Memory B cell (primary cell): ENCODE measurements at regions not wholly inside any gene's neighbourhood (a gene's known extent, or its start where the extent isn't known, plus 50 kb on each side); places are given as distances from the start of the nearest gene placed in this dataset.

Source experiments
- ATAC-seq: fragments of 150-1000 bp; cut with Tn5 transposase; 2 replicates; pipeline ENCODE4 v1.10.0; 2021; ENCODE audit warnings: low read depth, mild to moderate bottlenecking, moderate library complexity
- DNase-seq, 2 donors: peaks; one replicate each; pipeline ENCODE4 v3.0.0; 2022; ENCODE audit warnings: low spot score in 2 of 2
- H3K27ac Mint-ChIP-seq: one replicate; pipeline ENCODE4 v1.8.0; 2022; ENCODE audit warnings: mild to moderate bottlenecking, moderate library complexity, mixed read lengths
- H3K27me3 Mint-ChIP-seq: one replicate; pipeline ENCODE4 v1.8.0; 2022; ENCODE audit warnings: mixed read lengths
- H3K36me3 Mint-ChIP-seq: one replicate; pipeline ENCODE4 v1.8.0; 2022; ENCODE audit warnings: mild to moderate bottlenecking, mixed read lengths
- H3K4me1 Mint-ChIP-seq: one replicate; pipeline ENCODE4 v1.8.0; 2022; ENCODE audit warnings: mixed read lengths
- H3K4me3 Mint-ChIP-seq: one replicate; pipeline ENCODE4 v1.8.0; 2022; ENCODE audit warnings: mild to moderate bottlenecking, moderate library complexity, mixed read lengths
- H3K9me3 Mint-ChIP-seq: one replicate; pipeline ENCODE4 v1.8.0; 2022; ENCODE audit warnings: mixed read lengths

DNA sequence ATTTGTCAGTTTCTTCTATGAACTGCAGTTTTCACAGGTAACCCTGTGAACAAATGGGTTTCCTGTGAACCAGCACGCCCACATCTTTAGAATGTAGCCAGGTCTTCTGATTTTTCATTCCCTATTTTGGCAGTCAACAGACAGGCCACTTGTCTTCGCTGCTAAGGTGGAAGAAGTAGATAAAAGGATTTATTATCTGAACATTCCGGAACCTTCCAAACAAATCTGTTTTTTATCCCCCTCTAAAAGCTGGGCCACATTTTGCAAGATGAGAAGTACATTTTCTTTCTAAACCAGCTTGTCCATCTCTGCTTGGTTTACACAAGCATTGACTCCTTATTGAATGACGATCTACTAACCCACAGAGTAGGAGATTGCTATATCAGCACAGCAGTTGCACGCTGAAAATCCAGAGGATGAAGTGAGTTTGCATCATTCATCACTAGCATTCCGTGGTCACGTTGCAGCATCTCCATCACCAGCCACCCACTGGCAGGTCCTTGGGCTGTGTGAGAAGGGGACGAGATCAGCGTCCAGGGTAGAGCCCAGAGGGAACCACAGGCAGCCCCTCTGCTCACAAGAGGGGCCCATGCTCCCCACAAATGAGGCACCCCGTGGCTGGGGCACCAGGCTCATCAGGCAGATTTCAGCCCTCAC, 83.5 kb downstream of the TOMM20 start:
- no peaks in the 10 kb centered on the region for H3K27me3 Mint-ChIP-seq
- DNase-seq (no peak), ATAC-seq (no peak)
- peaks cover 15% of the 10 kb centered on the region for H3K4me1 Mint-ChIP-seq
- no peaks in the 10 kb centered on the region for H3K36me3 Mint-ChIP-seq
- no peaks in the 10 kb centered on the region for H3K9me3 Mint-ChIP-seq
- H3K4me3 Mint-ChIP-seq: no peak overlapping the region
- peak overlapping the region; percentile 63 for H3K27ac Mint-ChIP-seq

DNA sequence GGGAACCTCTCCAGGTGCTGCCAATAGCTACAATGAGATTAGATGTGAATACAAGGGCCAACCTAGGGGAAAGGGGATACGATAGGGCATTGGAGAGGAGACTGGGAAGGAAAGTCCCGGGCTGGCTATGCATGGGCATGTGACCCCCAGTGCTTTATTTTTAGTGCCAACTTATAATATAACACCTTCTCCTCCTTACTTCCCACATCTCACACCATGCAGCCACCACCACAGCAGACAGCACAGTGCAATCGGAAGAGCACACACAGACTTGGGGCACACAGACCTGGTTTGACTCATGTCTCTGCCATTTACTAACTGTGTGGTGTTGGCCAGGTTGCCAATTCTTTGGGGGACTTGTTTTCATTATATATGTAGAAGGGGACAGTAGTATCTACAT, 85.4 kb downstream of the TOMM20 start:
- Mint-ChIP-seq H3K4me3 (no peak overlapping the region), H3K27ac (no peak overlapping the region)
- no peak for DNase-seq

DNA sequence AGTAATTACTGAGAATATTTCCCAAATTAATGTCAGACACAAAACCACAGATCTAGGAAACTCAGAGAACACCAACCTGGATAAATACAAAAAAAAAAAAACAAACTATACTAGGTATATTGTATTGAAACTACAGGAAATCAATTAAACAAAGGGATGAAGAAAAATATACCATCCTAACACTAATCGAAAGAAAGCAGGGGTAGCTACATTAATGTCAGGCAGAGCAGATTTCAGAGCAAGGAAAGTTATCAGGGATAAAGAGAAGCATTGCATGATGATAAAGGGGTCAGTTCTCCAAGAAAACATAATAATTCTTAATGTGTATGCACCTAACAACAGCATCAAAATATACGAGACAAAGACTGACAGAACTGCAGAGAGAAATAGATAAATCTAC, 89.9 kb downstream of the TOMM20 start:
- no peak overlapping the region for H3K4me3 Mint-ChIP-seq
- no peak overlapping the region for H3K27ac Mint-ChIP-seq
- no peak for ATAC-seq

More for the DNA sequence above, 85.4 kb downstream of the TOMM20 start:
- Mint-ChIP-seq H3K27me3 (no peaks in the 10 kb centered on the region), H3K9me3 (peaks cover 6% of the 10 kb centered on the region), H3K4me1 (peaks cover 8% of the 10 kb centered on the region), H3K36me3 (peaks cover 7% of the 10 kb centered on the region)
- ATAC-seq: no peak

DNA sequence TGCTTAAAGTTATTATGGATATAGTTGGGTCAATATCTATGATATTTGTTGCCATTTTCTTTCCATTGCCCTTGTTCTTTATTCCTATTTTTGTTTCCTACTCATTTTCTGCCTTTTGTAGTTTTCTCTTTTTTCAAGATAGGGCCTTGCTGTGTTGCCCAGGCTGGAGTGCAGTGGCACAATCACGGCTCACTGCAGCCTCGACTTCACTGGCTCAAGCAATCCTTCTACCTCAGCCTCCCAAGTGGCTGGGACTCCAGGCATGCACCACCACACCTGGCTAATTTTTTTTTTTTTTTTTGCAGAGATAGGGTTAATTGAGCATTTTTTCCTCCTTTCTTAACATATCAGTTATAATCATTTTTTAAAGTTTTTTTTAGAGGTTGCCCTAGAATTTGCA, 92.7 kb downstream of the TOMM20 start:
- H3K4me1 Mint-ChIP-seq: peaks cover 11% of the 10 kb centered on the region
- peaks cover 9% of the 10 kb centered on the region for H3K36me3 Mint-ChIP-seq
- ATAC-seq: no peak
- H3K9me3 Mint-ChIP-seq: peaks cover 10% of the 10 kb centered on the region
- no peak overlapping the region for H3K27ac Mint-ChIP-seq
- no peaks in the 10 kb centered on the region for H3K27me3 Mint-ChIP-seq
- no peak for DNase-seq
- H3K4me3 Mint-ChIP-seq: no peak overlapping the region

More for the DNA sequence above, 89.9 kb downstream of the TOMM20 start:
- peaks cover 11% of the 10 kb centered on the region for H3K4me1 Mint-ChIP-seq
- peaks cover 9% of the 10 kb centered on the region for H3K36me3 Mint-ChIP-seq
- H3K9me3 Mint-ChIP-seq: peaks cover 10% of the 10 kb centered on the region
- H3K27me3 Mint-ChIP-seq: no peaks in the 10 kb centered on the region
- DNase-seq: no peak

DNA sequence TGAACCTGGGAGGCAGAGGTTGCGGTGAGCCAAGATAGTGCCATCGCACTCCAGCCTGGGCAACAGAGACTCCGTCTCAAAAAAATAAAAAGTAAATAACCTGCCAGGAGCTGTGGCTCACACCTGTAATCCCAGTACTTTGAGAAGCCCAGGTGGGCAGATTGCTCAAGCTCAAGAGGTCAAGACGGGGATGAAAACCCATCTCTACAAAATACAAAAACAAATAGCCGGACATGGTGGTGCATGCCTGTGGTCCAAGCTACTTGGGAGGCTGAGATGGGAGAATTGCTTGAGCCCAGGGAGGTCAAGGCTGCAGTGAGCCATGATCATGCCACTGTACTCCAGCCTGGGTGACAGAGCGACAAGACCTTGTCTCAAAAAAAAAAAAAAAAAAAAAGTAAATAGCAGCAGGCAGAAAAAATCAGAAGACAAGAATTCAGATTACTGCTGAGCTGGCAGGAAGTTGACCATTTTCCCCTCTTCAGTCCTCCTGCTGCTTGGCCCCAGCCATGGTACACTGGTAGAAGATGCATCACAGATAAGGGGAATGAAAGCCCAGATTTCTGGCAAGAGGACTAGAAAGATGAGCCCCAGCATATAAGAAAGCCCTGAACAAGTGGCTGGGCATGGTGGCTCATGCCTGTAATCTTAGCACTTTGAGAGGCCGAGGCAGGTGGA, 97.6 kb downstream of the TOMM20 start:
- H3K27ac Mint-ChIP-seq: no peak overlapping the region
- no peaks in the 10 kb centered on the region for H3K36me3 Mint-ChIP-seq
- ATAC-seq (no peak), DNase-seq (no peak)
- no peaks in the 10 kb centered on the region for H3K9me3 Mint-ChIP-seq
- H3K4me1 Mint-ChIP-seq: peaks cover 9% of the 10 kb centered on the region
- H3K4me3 Mint-ChIP-seq: no peak overlapping the region
- no peaks in the 10 kb centered on the region for H3K27me3 Mint-ChIP-seq

DNA sequence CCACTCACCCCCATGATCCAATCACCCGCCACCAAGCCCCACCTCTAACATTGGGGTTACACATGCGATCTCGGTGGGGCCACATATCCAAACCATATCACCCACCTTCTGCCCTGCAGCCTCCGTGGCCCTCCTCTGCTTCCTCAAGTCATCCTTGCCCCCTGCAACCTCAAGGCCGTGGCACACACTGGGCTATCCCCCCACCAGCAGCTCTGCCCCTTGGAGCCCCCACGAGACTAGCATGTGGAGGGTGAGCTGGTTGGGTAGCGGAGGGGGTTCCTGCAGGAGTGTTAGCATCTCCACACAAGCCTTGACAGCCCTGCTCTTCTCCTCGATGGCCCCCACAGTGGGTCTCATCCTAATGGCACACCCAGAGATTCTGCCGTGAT, 100.8 kb downstream of the TOMM20 start:
- Mint-ChIP-seq H3K4me1 (peaks cover 6% of the 10 kb centered on the region), H3K9me3 (no peaks in the 10 kb centered on the region), H3K36me3 (no peaks in the 10 kb centered on the region), H3K27ac (no peak overlapping the region), H3K4me3 (no peak overlapping the region), H3K27me3 (no peaks in the 10 kb centered on the region)
- ATAC-seq (no peak), DNase-seq (no peak)

DNA sequence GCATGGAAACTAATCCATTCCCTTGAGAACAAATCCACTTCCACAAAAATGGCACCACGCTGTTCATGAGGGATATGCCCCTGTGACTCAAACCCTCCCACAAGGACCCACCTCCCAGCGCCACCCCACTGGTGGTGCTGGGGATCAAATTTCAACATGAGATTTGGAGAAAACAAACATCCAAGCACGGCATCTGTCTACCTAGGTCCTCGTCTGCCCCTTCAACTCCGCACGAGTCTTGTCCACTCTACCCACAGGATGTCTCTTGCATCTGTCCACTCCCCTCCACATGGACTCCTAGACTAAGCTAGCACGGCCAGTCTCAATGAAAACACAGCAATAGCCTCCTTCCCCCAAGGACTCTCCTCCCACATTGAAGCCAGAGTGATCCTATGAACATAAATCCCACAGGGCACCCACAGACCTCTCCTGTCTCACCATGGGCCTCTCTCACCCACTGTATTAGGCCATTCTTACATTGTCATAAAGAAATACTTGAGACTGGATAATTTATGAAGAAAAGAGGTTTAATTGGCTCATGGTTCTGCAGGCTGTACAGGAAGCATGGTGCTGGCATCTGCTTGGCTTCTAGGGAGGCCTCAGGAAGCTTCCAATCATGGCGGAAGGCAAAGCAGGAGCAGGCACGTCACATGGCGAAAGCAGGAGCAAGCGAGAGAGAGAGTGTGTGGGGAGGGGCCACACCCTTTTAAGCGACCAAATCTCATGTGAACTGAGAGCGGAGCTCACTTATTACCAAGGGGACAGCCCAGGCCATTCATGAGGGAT, 101.4 kb downstream of the TOMM20 start:
- ATAC-seq (no peak), DNase-seq (no peak)
- no peak overlapping the region for H3K4me3 Mint-ChIP-seq

DNA sequence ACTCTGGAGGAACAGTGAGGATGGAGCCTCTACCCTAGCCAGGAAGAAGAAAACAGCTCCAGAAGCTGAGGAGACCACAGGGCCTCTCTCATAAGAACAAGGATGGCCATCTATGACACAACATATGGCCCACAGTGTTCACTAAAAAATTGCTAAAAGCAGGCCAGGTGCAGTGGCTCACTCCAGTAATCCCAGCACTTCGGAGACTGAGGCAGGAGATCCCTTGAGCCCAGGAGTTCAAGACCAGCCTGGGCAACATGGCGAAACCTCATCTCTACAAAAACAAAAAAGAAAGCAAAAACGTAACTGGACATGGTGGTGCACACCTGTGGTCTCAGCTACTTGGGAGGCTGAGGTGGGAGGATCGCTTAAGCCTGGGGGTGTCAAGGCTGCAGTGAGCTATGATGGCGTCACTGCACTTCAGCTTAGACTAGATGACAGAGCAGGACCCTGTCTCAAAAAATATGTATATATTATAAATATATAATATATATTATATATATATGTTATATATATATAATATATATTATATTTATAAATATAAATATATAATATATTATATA, 103.1 kb downstream of the TOMM20 start:
- ATAC-seq (no peak), DNase-seq (no peak)
- Mint-ChIP-seq H3K36me3 (no peaks in the 10 kb centered on the region), H3K4me1 (peaks cover 6% of the 10 kb centered on the region), H3K9me3 (no peaks in the 10 kb centered on the region), H3K27ac (no peak overlapping the region), H3K4me3 (no peak overlapping the region), H3K27me3 (no peaks in the 10 kb centered on the region)

More for the DNA sequence above, 101.4 kb downstream of the TOMM20 start:
- no peaks in the 10 kb centered on the region for H3K27me3 Mint-ChIP-seq
- no peak overlapping the region for H3K27ac Mint-ChIP-seq
- no peaks in the 10 kb centered on the region for H3K36me3 Mint-ChIP-seq
- H3K4me1 Mint-ChIP-seq: peaks cover 6% of the 10 kb centered on the region
- no peaks in the 10 kb centered on the region for H3K9me3 Mint-ChIP-seq

DNA sequence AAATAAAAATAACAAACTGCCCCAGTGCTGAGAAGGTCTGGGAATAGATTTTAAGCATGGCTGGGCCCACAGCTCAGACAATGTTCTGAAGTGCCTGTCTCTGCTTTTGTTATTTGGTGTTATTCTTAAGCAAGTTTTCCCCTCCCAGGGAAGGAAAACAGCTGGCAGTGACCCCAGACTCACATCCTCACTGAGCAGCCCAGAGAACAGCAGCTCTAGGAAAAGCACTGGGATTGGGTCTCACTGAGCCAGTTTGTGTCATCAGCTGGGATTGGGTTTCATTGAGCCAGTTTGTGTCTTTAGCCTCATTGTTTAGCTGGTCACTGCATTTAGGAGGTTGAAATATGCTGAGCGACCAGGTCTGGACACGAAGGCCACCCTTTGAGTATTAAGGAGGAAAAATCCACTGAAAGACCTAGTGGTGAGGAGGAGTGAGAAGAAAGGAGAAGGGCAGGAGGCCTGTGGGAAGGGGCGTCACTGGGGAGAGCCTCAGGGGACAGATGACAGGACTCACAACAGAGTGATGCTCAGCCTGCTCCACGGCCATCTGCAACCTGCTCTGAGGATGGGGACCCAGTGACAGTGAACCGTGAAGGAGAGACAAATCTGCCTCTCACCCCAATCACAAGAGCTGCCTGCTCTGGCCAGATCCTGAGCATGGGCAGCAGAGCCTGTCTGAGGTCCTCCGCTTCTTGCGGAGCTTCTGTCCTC, 103.8 kb downstream of the TOMM20 start:
- DNase-seq (no peak), ATAC-seq (no peak)
- H3K27me3 Mint-ChIP-seq: no peaks in the 10 kb centered on the region
- H3K4me1 Mint-ChIP-seq: peaks cover 6% of the 10 kb centered on the region
- no peak overlapping the region for H3K4me3 Mint-ChIP-seq
- no peaks in the 10 kb centered on the region for H3K9me3 Mint-ChIP-seq
- no peaks in the 10 kb centered on the region for H3K36me3 Mint-ChIP-seq
- H3K27ac Mint-ChIP-seq: no peak overlapping the region

DNA sequence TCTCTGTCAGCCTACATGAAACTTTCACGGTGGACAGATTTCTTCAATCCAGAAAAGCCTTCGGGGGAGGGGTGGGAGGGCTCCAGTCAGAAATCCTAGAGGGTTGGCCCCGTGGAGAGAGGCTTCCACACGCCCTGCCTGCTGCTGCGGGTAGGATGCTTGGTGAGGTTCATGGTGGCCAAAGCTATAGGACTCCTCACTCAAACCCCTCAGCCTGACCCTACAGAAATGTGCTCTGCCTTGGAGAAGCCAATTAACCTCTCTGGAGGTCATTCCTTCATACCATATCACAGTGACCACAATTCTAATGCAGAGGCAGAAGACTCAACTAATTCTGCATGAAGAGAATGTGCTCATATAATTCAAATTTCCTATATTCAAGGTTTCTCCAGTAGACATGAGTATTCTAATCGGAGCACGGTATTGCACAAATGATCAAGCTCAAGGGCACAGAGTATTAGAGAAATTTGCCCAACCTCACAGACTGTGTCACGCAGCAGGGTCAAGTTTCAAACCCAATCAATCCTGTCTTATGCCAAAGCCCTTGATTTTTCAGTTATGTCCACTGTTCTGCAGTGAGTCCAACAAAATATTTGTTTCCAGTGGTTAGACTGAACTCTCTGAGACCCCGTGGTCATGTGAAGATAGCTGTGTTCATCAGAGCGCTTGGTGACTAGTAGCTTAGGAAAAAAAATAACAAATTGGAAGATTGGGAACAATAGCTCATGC, 104.8 kb downstream of the TOMM20 start:
- no peak overlapping the region for H3K4me3 Mint-ChIP-seq
- no peaks in the 10 kb centered on the region for H3K27me3 Mint-ChIP-seq
- H3K4me1 Mint-ChIP-seq: peaks cover 9% of the 10 kb centered on the region
- no peaks in the 10 kb centered on the region for H3K36me3 Mint-ChIP-seq
- ATAC-seq: no peak
- no peak for DNase-seq
- no peaks in the 10 kb centered on the region for H3K9me3 Mint-ChIP-seq
- peak overlapping the region; percentile 5 for H3K27ac Mint-ChIP-seq

DNA sequence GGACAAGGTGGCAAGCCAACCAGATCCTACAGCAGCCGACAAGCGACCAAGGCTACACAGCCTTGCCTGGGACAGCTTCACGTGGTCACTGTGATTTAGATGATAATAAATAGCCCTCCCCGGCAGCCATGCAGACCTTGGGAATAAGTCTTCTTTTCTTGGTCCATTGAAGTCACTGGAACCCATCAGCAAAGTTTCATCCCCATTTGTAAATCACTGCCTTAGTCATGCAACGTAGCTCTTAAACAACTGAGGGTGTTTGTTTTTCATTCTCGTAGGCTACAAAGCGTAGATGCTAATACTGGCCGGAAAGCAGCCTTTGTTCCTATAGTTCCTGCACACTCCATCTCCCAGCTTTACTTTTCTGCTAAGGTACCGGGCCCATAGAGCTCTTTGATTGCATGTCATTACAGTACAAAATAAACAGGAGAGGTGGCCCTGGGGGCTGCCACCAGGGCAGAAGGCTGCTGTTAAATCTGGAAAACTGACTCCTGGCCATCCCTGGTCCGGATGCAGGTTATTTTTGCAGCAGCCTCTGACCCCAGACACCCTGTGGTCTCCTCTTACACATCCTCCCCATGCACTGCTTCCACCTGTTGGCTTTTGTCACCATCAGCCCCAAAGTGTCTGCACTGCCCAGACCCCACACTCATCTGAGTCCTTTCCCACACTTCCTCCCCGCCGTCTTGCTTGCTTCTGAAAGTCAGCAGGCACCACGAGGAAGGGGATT, 105.5 kb downstream of the TOMM20 start:
- DNase-seq (no peak), ATAC-seq (no peak)
- Mint-ChIP-seq H3K4me1 (peaks cover 13% of the 10 kb centered on the region), H3K27ac (peak overlapping the region; percentile 5), H3K9me3 (peaks cover 3% of the 10 kb centered on the region), H3K4me3 (no peak overlapping the region), H3K36me3 (peaks cover 2% of the 10 kb centered on the region), H3K27me3 (no peaks in the 10 kb centered on the region)

DNA sequence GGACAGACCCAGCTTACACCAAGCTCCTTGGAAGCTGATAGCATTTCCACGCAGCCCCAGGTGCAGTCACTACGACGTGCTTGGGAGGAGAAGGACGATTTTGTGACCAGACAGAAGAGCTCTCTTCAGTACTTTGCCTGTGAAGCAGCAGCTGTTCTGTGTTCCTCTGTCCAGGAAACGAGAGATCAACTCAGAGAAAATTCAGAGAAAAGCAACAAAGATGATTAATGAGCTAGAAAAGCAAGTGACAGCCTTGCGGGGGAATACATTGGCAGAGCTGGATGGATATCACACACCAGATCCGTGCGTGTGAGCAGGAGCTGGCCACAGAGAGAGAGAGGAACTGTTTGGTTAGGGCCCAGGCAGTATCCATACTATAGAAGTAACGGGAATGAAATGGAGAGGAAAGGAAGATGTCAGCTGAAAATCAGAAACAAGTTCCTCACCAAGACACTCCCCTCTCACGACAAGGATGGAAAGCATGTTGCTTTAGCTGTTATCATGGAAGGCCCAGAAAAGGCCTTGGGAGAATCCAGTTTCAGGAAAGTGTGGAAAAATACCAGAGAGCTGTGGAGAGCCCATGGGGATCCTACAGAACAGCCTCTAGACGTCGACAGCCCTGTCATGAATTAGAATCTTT, 106.2 kb downstream of the TOMM20 start:
- H3K27ac Mint-ChIP-seq: peak overlapping the region; percentile 13
- DNase-seq: no peak
- no peaks in the 10 kb centered on the region for H3K27me3 Mint-ChIP-seq

More for the DNA sequence above, 106.2 kb downstream of the TOMM20 start:
- peaks cover 15% of the 10 kb centered on the region for H3K4me1 Mint-ChIP-seq
- ATAC-seq: no peak
- peaks cover 3% of the 10 kb centered on the region for H3K9me3 Mint-ChIP-seq
- H3K36me3 Mint-ChIP-seq: peaks cover 2% of the 10 kb centered on the region
- no peak overlapping the region for H3K4me3 Mint-ChIP-seq
